ENCODE measurements at regions not wholly inside any gene's neighbourhood (a gene's known extent, or its start where the extent isn't known, plus 50 kb on each side); places are given as distances from the start of the nearest gene placed in this dataset.

- no peak for TF ChIP-seq CTCF (IDR thresholded peaks at IDR 0.05; ENCODE audit: low read length)
- TF ChIP-seq EZH2 (IDR thresholded peaks at IDR 0.05; ENCODE audit: borderline replicate concordance, low read length): no peak
Measured at GRCh38 chr3:61425356-61425755, 136.0 kb upstream of the PTPRG start.

All from OCI-LY1 (cell line).